SKM-1 (cell line): ENCODE measurements at regions not wholly inside any gene's neighbourhood (a gene's known extent, or its start where the extent isn't known, plus 50 kb on each side); places are given as distances from the start of the nearest gene placed in this dataset.

Experiments used
- DNase-seq: peaks from one replicate; lab custom pipeline; 2025; ENCODE audit not compliant: unreplicated experiment; lab: John Stamatoyannopoulos, UW

- no peak for DNase-seq
Measured at GRCh38 chr4:111689214-111689613, 456.0 kb upstream of the FAM241A start.

- DNase-seq, result no peak
Measured at GRCh38 chr4:111689731-111690130, 455.5 kb upstream of the FAM241A start.

GRCh38 chr4:111693758-111694157, 451.5 kb upstream of the FAM241A start:
- no peak for DNase-seq

GRCh38 chr4:111695677-111696076, 449.6 kb upstream of the FAM241A start:
- no peak for DNase-seq

GRCh38 chr4:111696505-111696904, 448.7 kb upstream of the FAM241A start:
- no peak for DNase-seq

- DNase-seq, result no peak
Measured at GRCh38 chr4:111697176-111697942, 447.9 kb upstream of the FAM241A start.

- no peak for DNase-seq
Measured at GRCh38 chr4:111698361-111698760, 446.9 kb upstream of the FAM241A start.

GRCh38 chr4:111699165-111699564, 446.1 kb upstream of the FAM241A start:
- DNase-seq, result no peak

GRCh38 chr4:111701102-111701501, 444.2 kb upstream of the FAM241A start:
- DNase-seq, result no peak

GRCh38 chr4:111707491-111707890, 437.8 kb upstream of the FAM241A start:
- DNase-seq, result no peak

GRCh38 chr4:111712093-111712677, 433.1 kb upstream of the FAM241A start:
- no peak for DNase-seq

GRCh38 chr4:111713276-111713675, 432.0 kb upstream of the FAM241A start:
- DNase-seq, result no peak

GRCh38 chr4:111717921-111718320, 427.3 kb upstream of the FAM241A start:
- no peak for DNase-seq

- no peak for DNase-seq
Measured at GRCh38 chr4:111718763-111719559, 426.3 kb upstream of the FAM241A start.

- DNase-seq, result no peak
Measured at GRCh38 chr4:111720866-111721265, 424.4 kb upstream of the FAM241A start.

GRCh38 chr4:111722213-111722720, 423.0 kb upstream of the FAM241A start:
- no peak for DNase-seq

- no peak for DNase-seq
Measured at GRCh38 chr4:111736516-111736915, 408.7 kb upstream of the FAM241A start.

- DNase-seq, result no peak
Measured at GRCh38 chr4:111744847-111745246, 400.4 kb upstream of the FAM241A start.

GRCh38 chr4:111748157-111748556, 397.1 kb upstream of the FAM241A start:
- no peak for DNase-seq

GRCh38 chr4:111754003-111754402, 391.3 kb upstream of the FAM241A start:
- DNase-seq, result no peak

GRCh38 chr4:111755571-111755970, 389.7 kb upstream of the FAM241A start:
- DNase-seq, result no peak

- DNase-seq, result no peak
Measured at GRCh38 chr4:111761531-111761930, 383.7 kb upstream of the FAM241A start.
